ENCODE measurements at regions not wholly inside any gene's neighbourhood (a gene's known extent, or its start where the extent isn't known, plus 50 kb on each side); places are given as distances from the start of the nearest gene placed in this dataset.
"Not testable (repeated sequence)": the region's sequence is repeated elsewhere in the genome, so short reads cannot be mapped to it uniquely, and the experiment has no call there.

GRCh38 chr15:20409247-20409646 is 132.4 kb downstream of the GOLGA6L6 start:
- H3K4me2 ChIP-seq (ENCODE audit: low read length) = no peak overlapping the region
- H2AFZ ChIP-seq (ENCODE audit: low read length) = no peak overlapping the region
- ChIA-PET POLR2A (ENCODE audit: unreplicated experiment) (no interaction called here), CTCF (no interaction called here)
- H3K9me2 ChIP-seq (replicated peaks; ENCODE audit: low read length) = no peaks in the 10 kb centered on the region
- no peaks in the 10 kb centered on the region for H4K20me1 ChIP-seq (ENCODE audit: low read length)
- TF ChIP-seq EZH2phosphoT487 (IDR thresholded peaks at IDR 0.05; ENCODE audit: borderline replicate concordance, low read length) (no peak), EZH2 (IDR thresholded peaks at IDR 0.05; ENCODE audit: low read length, unreplicated experiment) (no peak), CTCF (conservative IDR thresholded peaks at IDR 0.05; ENCODE audit: low read depth, low read length) (no peak)
- intact Hi-C loops (cut with micrococcal nuclease) = no loop called here
- H3K9me3 ChIP-seq (ENCODE audit: low read length) = peaks cover 26% of the 10 kb centered on the region
- no peaks in the 10 kb centered on the region for H3K36me3 ChIP-seq (ENCODE audit: low read depth, low read length)
- no peaks in the 10 kb centered on the region for H3K4me1 ChIP-seq (ENCODE audit: insufficient read depth, low read length)
- H3K4me3 ChIP-seq (ENCODE audit: low read length) = no peak overlapping the region
- no peaks in the 10 kb centered on the region for H3F3A ChIP-seq (ENCODE audit: low read length, unreplicated experiment)
- no peak for ATAC-seq
- no peaks in the 10 kb centered on the region for H3K27me3 ChIP-seq (ENCODE audit: low read length)
- no TSS peak for BruUV-seq (replicated peaks)
- H3K9ac ChIP-seq (ENCODE audit: low read length) = no peak overlapping the region
- no peaks in the 10 kb centered on the region for H3K79me2 ChIP-seq (ENCODE audit: low read length)
- H3K27ac ChIP-seq (ENCODE audit: low read length) = no peak overlapping the region
- no peak for DNase-seq

DNA sequence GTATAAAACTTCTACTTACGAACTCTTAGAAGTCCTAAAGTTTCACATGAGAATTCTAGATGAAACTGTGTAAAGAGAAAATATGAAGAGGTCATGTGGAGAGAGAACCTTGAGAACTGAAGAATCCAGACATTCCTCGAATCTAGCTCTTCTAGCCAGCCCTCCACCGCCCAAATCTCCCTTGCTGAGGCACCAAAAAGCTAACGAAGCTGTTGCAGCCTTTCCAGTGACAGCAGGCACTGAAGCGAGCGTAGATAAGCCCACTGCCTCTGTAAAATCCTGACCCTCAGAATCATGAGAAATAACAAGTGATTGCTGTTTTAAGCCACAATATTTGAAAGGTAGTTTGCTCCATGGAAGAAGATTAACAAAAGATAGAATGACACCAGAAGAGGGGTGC is 134.0 kb downstream of the GOLGA6L6 start:
- Histone ChIP-seq H3K27ac (ENCODE audit: low read length) (no peak overlapping the region), H3K9me3 (ENCODE audit: low read length) (peaks cover 36% of the 10 kb centered on the region), H3K79me2 (ENCODE audit: low read length) (no peaks in the 10 kb centered on the region), H3F3A (ENCODE audit: low read length, unreplicated experiment) (no peaks in the 10 kb centered on the region), H2AFZ (ENCODE audit: low read length) (no peak overlapping the region), H3K27me3 (ENCODE audit: low read length) (no peaks in the 10 kb centered on the region), H3K4me3 (ENCODE audit: low read length) (no peak overlapping the region), H3K4me2 (ENCODE audit: low read length) (no peak overlapping the region), H4K20me1 (ENCODE audit: low read length) (no peaks in the 10 kb centered on the region), H3K36me3 (ENCODE audit: low read depth, low read length) (no peaks in the 10 kb centered on the region), H3K4me1 (ENCODE audit: insufficient read depth, low read length) (no peaks in the 10 kb centered on the region), H3K9me2 (replicated peaks; ENCODE audit: low read length) (no peaks in the 10 kb centered on the region), H3K9ac (ENCODE audit: low read length) (no peak overlapping the region)
- DNase-seq (no peak), ATAC-seq (no peak)
- intact Hi-C loops (cut with micrococcal nuclease) = no loop called here
- ChIA-PET CTCF (no interaction called here), POLR2A (ENCODE audit: unreplicated experiment) (no interaction called here)
- TF ChIP-seq CTCF (conservative IDR thresholded peaks at IDR 0.05; ENCODE audit: low read depth, low read length) (no peak), EZH2phosphoT487 (IDR thresholded peaks at IDR 0.05; ENCODE audit: borderline replicate concordance, low read length) (no peak), EZH2 (IDR thresholded peaks at IDR 0.05; ENCODE audit: low read length, unreplicated experiment) (no peak)
- BruUV-seq (replicated peaks) = no TSS peak

DNA sequence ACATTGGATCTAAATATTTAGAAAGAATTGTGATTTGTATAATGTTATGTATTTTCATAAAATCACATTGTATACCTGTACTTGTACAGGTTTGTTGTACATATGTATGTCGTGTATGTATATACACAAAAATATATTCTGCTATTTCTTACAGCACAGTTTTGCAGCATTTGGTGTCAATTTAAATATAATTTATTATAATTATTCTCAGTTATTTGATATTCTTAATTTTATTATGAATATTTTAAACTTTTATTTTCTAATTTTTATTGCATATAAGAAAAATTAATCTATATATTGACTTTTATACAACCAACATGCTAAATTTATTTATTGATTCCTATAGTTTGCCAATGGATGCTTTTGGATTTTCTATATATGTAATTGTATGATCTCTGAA is 137.0 kb downstream of the GOLGA6L6 start:
- H3K4me1 ChIP-seq (ENCODE audit: insufficient read depth, low read length); H2AFZ ChIP-seq (ENCODE audit: low read length); H3K27me3 ChIP-seq (ENCODE audit: low read length); H3K9me2 ChIP-seq (replicated peaks; ENCODE audit: low read length); H4K20me1 ChIP-seq (ENCODE audit: low read length); ATAC-seq; DNase-seq; H3K4me3 ChIP-seq (ENCODE audit: low read length); CTCF ChIA-PET; POLR2A ChIA-PET (ENCODE audit: unreplicated experiment); H3K36me3 ChIP-seq (ENCODE audit: low read depth, low read length); intact Hi-C loops (cut with micrococcal nuclease); BruUV-seq (replicated peaks); H3K4me2 ChIP-seq (ENCODE audit: low read length); H3K79me2 ChIP-seq (ENCODE audit: low read length); H3F3A ChIP-seq (ENCODE audit: low read length, unreplicated experiment); H3K9ac ChIP-seq (ENCODE audit: low read length); H3K27ac ChIP-seq (ENCODE audit: low read length): not testable (repeated sequence)
- peaks cover 48% of the 10 kb centered on the region for H3K9me3 ChIP-seq (ENCODE audit: low read length)

- BruUV-seq (replicated peaks); H3K9me2 ChIP-seq (replicated peaks; ENCODE audit: low read length); POLR2A ChIA-PET (ENCODE audit: unreplicated experiment); H3K4me3 ChIP-seq (ENCODE audit: low read length); H3K27me3 ChIP-seq (ENCODE audit: low read length); H3K4me1 ChIP-seq (ENCODE audit: insufficient read depth, low read length); H3F3A ChIP-seq (ENCODE audit: low read length, unreplicated experiment); H3K9ac ChIP-seq (ENCODE audit: low read length); H4K20me1 ChIP-seq (ENCODE audit: low read length); DNase-seq; H3K79me2 ChIP-seq (ENCODE audit: low read length); H3K27ac ChIP-seq (ENCODE audit: low read length); CTCF ChIA-PET; H2AFZ ChIP-seq (ENCODE audit: low read length); H3K4me2 ChIP-seq (ENCODE audit: low read length); H3K36me3 ChIP-seq (ENCODE audit: low read depth, low read length); ATAC-seq; intact Hi-C loops (cut with micrococcal nuclease): not testable (repeated sequence)
- peaks cover 43% of the 10 kb centered on the region for H3K9me3 ChIP-seq (ENCODE audit: low read length)
Measured at GRCh38 chr15:20402586-20402985, 139.0 kb downstream of the GOLGA6L6 start.

GRCh38 chr15:20401058-20401457 is 140.5 kb downstream of the GOLGA6L6 start:
- intact Hi-C loops (cut with micrococcal nuclease); H3K4me3 ChIP-seq (ENCODE audit: low read length); DNase-seq; H3K4me1 ChIP-seq (ENCODE audit: insufficient read depth, low read length); CTCF ChIA-PET; H3K27ac ChIP-seq (ENCODE audit: low read length); ATAC-seq; H3K79me2 ChIP-seq (ENCODE audit: low read length); H2AFZ ChIP-seq (ENCODE audit: low read length); H4K20me1 ChIP-seq (ENCODE audit: low read length); H3K9ac ChIP-seq (ENCODE audit: low read length); BruUV-seq (replicated peaks); H3K27me3 ChIP-seq (ENCODE audit: low read length); H3K4me2 ChIP-seq (ENCODE audit: low read length); H3K9me2 ChIP-seq (replicated peaks; ENCODE audit: low read length); H3F3A ChIP-seq (ENCODE audit: low read length, unreplicated experiment); POLR2A ChIA-PET (ENCODE audit: unreplicated experiment); H3K36me3 ChIP-seq (ENCODE audit: low read depth, low read length): not testable (repeated sequence)
- peaks cover 38% of the 10 kb centered on the region for H3K9me3 ChIP-seq (ENCODE audit: low read length)
